OCI-LY3 (cell line): ENCODE measurements at regions not wholly inside any gene's neighbourhood (a gene's known extent, or its start where the extent isn't known, plus 50 kb on each side); places are given as distances from the start of the nearest gene placed in this dataset.

Experiments
- H2AFZ ChIP-seq: fragments of 200-600, 300-600 bp; shearing (Covaris generic); 2 replicates; pipeline ENCODE4 v1.6.0; 2014; ENCODE audit warnings: antibody characterized with exemption, low read depth, low read length
- H3K27ac ChIP-seq: fragments of 200-600, 300-600 bp; sonication (generic); 2 replicates; pipeline ENCODE4 v1.5.1; 2014; ENCODE audit warnings: mild to moderate bottlenecking, low read length, moderate library complexity, mixed read lengths
- H3K27me3 ChIP-seq: fragments of 200-600, 300-600 bp; sonication (generic); 2 replicates; pipeline ENCODE4 v1.6.1; 2014; ENCODE audit warnings: low read depth, low read length, mixed read lengths
- H3K36me3 ChIP-seq: fragments of 200-600, 300-600 bp; sonication (generic); replicated peaks from 2 replicates; pipeline ENCODE3; 2014; ENCODE audit warnings: low read depth, low read length, mixed read lengths
- H3K4me1 ChIP-seq: fragments of 300-600, 200-600 bp; sonication (generic); 2 replicates; pipeline ENCODE4 v1.6.1; 2014; ENCODE audit warnings: low read length, mixed read lengths
- H3K4me2 ChIP-seq: fragments of 200-600, 300-600 bp; sonication (generic); 2 replicates; pipeline ENCODE4 v1.6.1; 2014; ENCODE audit warnings: low read length, mixed read lengths
- H3K4me3 ChIP-seq: fragments of 300-600, 200-600 bp; sonication (generic); 2 replicates; pipeline ENCODE4 v1.5.1; 2014; ENCODE audit warnings: antibody characterized with exemption, mild to moderate bottlenecking, low read length, moderate library complexity
- H3K79me2 ChIP-seq: fragments of 300-600, 200-600 bp; shearing (Covaris generic); 2 replicates; pipeline ENCODE4 v1.6.1; 2014; ENCODE audit warnings: mild to moderate bottlenecking, low read length, mixed read lengths
- H3K9ac ChIP-seq: fragments of 300-600, 200-600 bp; shearing (Covaris generic); 2 replicates; pipeline ENCODE4 v1.6.0; 2014; ENCODE audit warnings: mild to moderate bottlenecking, low read length, moderate library complexity
- H3K9me3 ChIP-seq: fragments of 200-600, 300-600 bp; shearing (Covaris generic); 2 replicates; pipeline ENCODE4 v1.6.1; 2014; ENCODE audit warnings: low read length, mixed read lengths; ENCODE audit not compliant: insufficient read depth
- H4K20me1 ChIP-seq: fragments of 200-600, 300-600 bp; sonication (generic); 2 replicates; pipeline ENCODE4 v1.6.1; 2016; ENCODE audit warnings: low read length, mixed read lengths; ENCODE audit not compliant: insufficient read depth
- CTCF ChIP-seq: fragments of 200-600, 300-600 bp; sonication (generic); IDR thresholded peaks from 2 replicates; pipeline ENCODE4 v1.5.1; 2014; ENCODE audit warnings: antibody characterized with exemption, low read length, low read depth
- EZH2phosphoT487 ChIP-seq: fragments of 200-600 bp; shearing (Covaris generic); IDR thresholded peaks from 2 replicates; pipeline ENCODE4 v1.6.1; 2018; ENCODE audit warnings: antibody characterized with exemption, mixed run types, low read depth

GRCh38 chr12:89276860-89277259, 75.4 kb downstream of the DUSP6 start:
- no peak for TF ChIP-seq EZH2phosphoT487
- no peak for TF ChIP-seq CTCF
- Histone ChIP-seq H3K36me3 (no peaks in the 10 kb centered on the region), H3K27me3 (no peaks in the 10 kb centered on the region), H3K4me1 (no peaks in the 10 kb centered on the region), H3K4me3 (no peak overlapping the region), H3K79me2 (no peaks in the 10 kb centered on the region), H3K27ac (no peak overlapping the region), H2AFZ (no peak overlapping the region), H3K4me2 (no peak overlapping the region), H4K20me1 (no peaks in the 10 kb centered on the region), H3K9ac (no peak overlapping the region), H3K9me3 (no peaks in the 10 kb centered on the region)

- no peak for TF ChIP-seq EZH2phosphoT487
- no peak for TF ChIP-seq CTCF
- Histone ChIP-seq H3K4me2 (no peak overlapping the region), H2AFZ (no peak overlapping the region)
These were observed 78.8 kb downstream of the DUSP6 start for GRCh38 chr12:89273525-89273924.

DNA sequence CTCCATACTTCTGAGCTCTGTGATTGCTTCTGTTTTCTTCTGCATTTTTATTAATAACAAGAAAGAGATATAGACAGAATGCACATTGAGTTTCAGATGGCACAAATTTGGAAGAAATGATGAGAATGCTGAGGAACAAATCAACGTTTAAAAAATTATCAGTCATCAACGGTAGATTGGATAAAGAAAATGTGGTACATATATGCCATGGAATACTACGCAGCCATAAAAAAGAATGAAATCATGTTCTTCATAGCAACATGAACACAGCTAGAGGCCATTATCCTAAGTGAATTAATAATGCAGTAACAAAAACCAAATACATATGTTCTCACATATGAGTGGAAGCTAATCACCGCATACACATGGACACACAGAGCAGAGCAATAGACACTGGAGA, 81.8 kb downstream of the DUSP6 start:
- Histone ChIP-seq H3K79me2 (no peaks in the 10 kb centered on the region), H4K20me1 (no peaks in the 10 kb centered on the region), H3K4me2 (no peak overlapping the region), H3K9me3 (no peaks in the 10 kb centered on the region), H3K27ac (no peak overlapping the region), H3K27me3 (no peaks in the 10 kb centered on the region), H2AFZ (no peak overlapping the region), H3K36me3 (no peaks in the 10 kb centered on the region), H3K4me3 (no peak overlapping the region), H3K9ac (no peak overlapping the region), H3K4me1 (no peaks in the 10 kb centered on the region)
- TF ChIP-seq EZH2phosphoT487 (no peak), CTCF (no peak)

More at GRCh38 chr12:89273525-89273924, 78.8 kb downstream of the DUSP6 start:
- H3K79me2 ChIP-seq = no peaks in the 10 kb centered on the region
- no peaks in the 10 kb centered on the region for H3K4me1 ChIP-seq
- H3K9me3 ChIP-seq = no peaks in the 10 kb centered on the region
- H4K20me1 ChIP-seq = no peaks in the 10 kb centered on the region
- H3K27me3 ChIP-seq = no peaks in the 10 kb centered on the region
- H3K4me3 ChIP-seq = no peak overlapping the region
- H3K9ac ChIP-seq = no peak overlapping the region
- no peaks in the 10 kb centered on the region for H3K36me3 ChIP-seq
- no peak overlapping the region for H3K27ac ChIP-seq

GRCh38 chr12:89269174-89269573, 83.1 kb downstream of the DUSP6 start:
- H3K9ac ChIP-seq = no peak overlapping the region
- H3K4me1 ChIP-seq = no peaks in the 10 kb centered on the region
- H3K79me2 ChIP-seq = no peaks in the 10 kb centered on the region
- H3K36me3 ChIP-seq = no peaks in the 10 kb centered on the region
- H3K27me3 ChIP-seq = no peaks in the 10 kb centered on the region
- H2AFZ ChIP-seq = no peak overlapping the region
- no peaks in the 10 kb centered on the region for H3K9me3 ChIP-seq
- no peaks in the 10 kb centered on the region for H4K20me1 ChIP-seq
- TF ChIP-seq EZH2phosphoT487 (no peak), CTCF (no peak)
- no peak overlapping the region for H3K27ac ChIP-seq
- no peak overlapping the region for H3K4me2 ChIP-seq
- H3K4me3 ChIP-seq = no peak overlapping the region
